ENCODE measurements at regions not wholly inside any gene's neighbourhood (a gene's known extent, or its start where the extent isn't known, plus 50 kb on each side); places are given as distances from the start of the nearest gene placed in this dataset.

DNA sequence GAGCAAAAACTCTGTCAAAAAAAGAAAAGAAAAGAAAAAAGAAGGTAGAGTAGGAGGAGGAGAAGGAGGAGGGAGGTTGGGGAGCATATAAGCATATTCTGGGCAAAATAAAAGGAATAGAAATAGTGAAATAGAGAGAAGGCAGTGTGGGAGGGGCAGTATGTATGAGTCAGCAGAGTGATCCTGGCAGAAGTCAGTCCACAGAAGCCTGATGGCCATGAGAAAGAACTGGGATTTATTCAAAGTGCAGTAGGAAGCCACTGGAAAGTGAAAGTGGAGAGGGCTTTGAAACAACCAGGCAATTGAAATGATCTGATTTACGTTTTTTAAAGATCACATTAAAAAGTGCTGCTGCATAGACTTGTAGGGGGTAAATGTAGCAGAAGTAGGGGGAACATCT, 368.6 kb upstream of the USP15 start:
- no peak for TF ChIP-seq EZH2 (IDR thresholded peaks at IDR 0.05; ENCODE audit: borderline replicate concordance, insufficient read depth, low read length, poor library complexity, severe bottlenecking)
- no peak for TF ChIP-seq POLR2AphosphoS5 (IDR thresholded peaks at IDR 0.05)
- TF ChIP-seq, protein P1, sequence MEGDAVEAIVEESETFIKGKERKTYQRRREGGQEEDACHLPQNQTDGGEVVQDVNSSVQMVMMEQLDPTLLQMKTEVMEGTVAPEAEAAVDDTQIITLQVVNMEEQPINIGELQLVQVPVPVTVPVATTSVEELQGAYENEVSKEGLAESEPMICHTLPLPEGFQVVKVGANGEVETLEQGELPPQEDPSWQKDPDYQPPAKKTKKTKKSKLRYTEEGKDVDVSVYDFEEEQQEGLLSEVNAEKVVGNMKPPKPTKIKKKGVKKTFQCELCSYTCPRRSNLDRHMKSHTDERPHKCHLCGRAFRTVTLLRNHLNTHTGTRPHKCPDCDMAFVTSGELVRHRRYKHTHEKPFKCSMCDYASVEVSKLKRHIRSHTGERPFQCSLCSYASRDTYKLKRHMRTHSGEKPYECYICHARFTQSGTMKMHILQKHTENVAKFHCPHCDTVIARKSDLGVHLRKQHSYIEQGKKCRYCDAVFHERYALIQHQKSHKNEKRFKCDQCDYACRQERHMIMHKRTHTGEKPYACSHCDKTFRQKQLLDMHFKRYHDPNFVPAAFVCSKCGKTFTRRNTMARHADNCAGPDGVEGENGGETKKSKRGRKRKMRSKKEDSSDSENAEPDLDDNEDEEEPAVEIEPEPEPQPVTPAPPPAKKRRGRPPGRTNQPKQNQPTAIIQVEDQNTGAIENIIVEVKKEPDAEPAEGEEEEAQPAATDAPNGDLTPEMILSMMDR (IDR thresholded peaks at IDR 0.05; ENCODE audit: poor library complexity, severe bottlenecking), result no peak
- no peak for TF ChIP-seq MXI1 (conservative IDR thresholded peaks at IDR 0.05; ENCODE audit: poor library complexity, severe bottlenecking)
- no peak for TF ChIP-seq SMC3 (conservative IDR thresholded peaks at IDR 0.05; ENCODE audit: poor library complexity)

Data from neural cell (in vitro differentiated cells).